ENCODE measurements at regions not wholly inside any gene's neighbourhood (a gene's known extent, or its start where the extent isn't known, plus 50 kb on each side); places are given as distances from the start of the nearest gene placed in this dataset.

- Histone ChIP-seq H2AK9ac (replicated peaks; ENCODE audit: low read depth, low read length, poor library complexity) (no peak overlapping the region), H3K9ac (ENCODE audit: low read depth, low read length) (no peak overlapping the region), H3K9me3 (ENCODE audit: control insufficient read depth, insufficient read depth, low read length) (no peaks in the 10 kb centered on the region), H2BK20ac (ENCODE audit: low read depth, low read length) (no peak overlapping the region), H3K4ac (ENCODE audit: low read depth, low read length) (no peak overlapping the region), H2BK15ac (ENCODE audit: low read depth, low read length) (no peak overlapping the region), H3K27me3 (ENCODE audit: control insufficient read depth, insufficient read depth, low read length) (no peaks in the 10 kb centered on the region), H3K4me1 (ENCODE audit: control insufficient read depth, insufficient read depth, low read length) (no peaks in the 10 kb centered on the region), H4K20me1 (ENCODE audit: insufficient read depth, low read length) (no peaks in the 10 kb centered on the region), H3K27ac (ENCODE audit: insufficient read depth, low read length) (no peak overlapping the region), H2BK120ac (ENCODE audit: low read depth, low read length) (no peak overlapping the region), H2BK5ac (ENCODE audit: low read depth, low read length, poor library complexity, severe bottlenecking) (no peak overlapping the region), H3K9me1 (ENCODE audit: insufficient read depth, low read length) (no peaks in the 10 kb centered on the region), H3K79me1 (ENCODE audit: low read depth in 1 of 2, low read length in 2 of 2) (no peaks in the 10 kb centered on the region), H2AFZ (replicated peaks; ENCODE audit: low read length, poor library complexity) (no peak overlapping the region), H3K4me2 (ENCODE audit: low read depth, low read length) (no peak overlapping the region), H3K23ac (ENCODE audit: low read depth, low read length) (no peak overlapping the region), H4K91ac (ENCODE audit: insufficient read depth, low read depth, low read length) (no peak overlapping the region), H3K56ac (ENCODE audit: extremely low read depth, insufficient read depth, low read length) (no peak overlapping the region), H3K36me3 (ENCODE audit: control insufficient read depth, insufficient read depth, low read length) (no peaks in the 10 kb centered on the region), H3K4me3 (ENCODE audit: insufficient read depth, low read depth, low read length) (no peak overlapping the region), H3K18ac (ENCODE audit: low read depth, low read length) (no peak overlapping the region), H3K14ac (replicated peaks; ENCODE audit: low read depth, low read length) (no peak overlapping the region), H4K5ac (ENCODE audit: low read depth, low read length) (no peak overlapping the region), H2AK5ac (ENCODE audit: low read depth, low read length) (no peak overlapping the region), H4K8ac (ENCODE audit: low read depth in 2 of 2, low read length in 2 of 2) (no peak overlapping the region)
- no peak for TF ChIP-seq MAFK (IDR thresholded peaks at IDR 0.05; ENCODE audit: low read depth, low read length)
- no peak for TF ChIP-seq MAZ (IDR thresholded peaks at IDR 0.05; ENCODE audit: borderline replicate concordance, low read depth, low read length)
- TF ChIP-seq CEBPB (IDR thresholded peaks at IDR 0.05; ENCODE audit: low read depth, low read length), result no peak
- TF ChIP-seq MXI1 (IDR thresholded peaks at IDR 0.05; ENCODE audit: borderline replicate concordance, low read depth, low read length), result no peak
- TF ChIP-seq SMC3 (IDR thresholded peaks at IDR 0.05; ENCODE audit: low read depth, low read length), result no peak
- no peak for TF ChIP-seq FOS (IDR thresholded peaks at IDR 0.05; ENCODE audit: low read depth, low read length)
- TF ChIP-seq ELK1 (IDR thresholded peaks at IDR 0.05; ENCODE audit: borderline replicate concordance, low read depth, low read length), result no peak
- TF ChIP-seq BHLHE40 (IDR thresholded peaks at IDR 0.05; ENCODE audit: low read depth, low read length), result no peak
- TF ChIP-seq CTCF (conservative IDR thresholded peaks at IDR 0.05; ENCODE audit: low read depth, low read length), result no peak
- no peak for TF ChIP-seq RAD21 (IDR thresholded peaks at IDR 0.05; ENCODE audit: low read length)
- TF ChIP-seq RFX5 (IDR thresholded peaks at IDR 0.05; ENCODE audit: low read depth, low read length), result no peak
- no peak for TF ChIP-seq POLR2A (IDR thresholded peaks at IDR 0.05; ENCODE audit: low read depth, low read length)
- no peak for TF ChIP-seq CHD1 (IDR thresholded peaks at IDR 0.05; ENCODE audit: low read depth, low read length)
- no peak for TF ChIP-seq NFE2L2 (IDR thresholded peaks at IDR 0.05; ENCODE audit: low read depth, low read length)
- TF ChIP-seq USF2 (IDR thresholded peaks at IDR 0.05; ENCODE audit: low read depth, low read length), result no peak
- no peak for TF ChIP-seq RCOR1 (IDR thresholded peaks at IDR 0.05; ENCODE audit: insufficient replicate concordance, low read length)
- DNase-seq (peak; percentile 22), ATAC-seq (ENCODE audit: low read depth) (no peak)
- intact Hi-C loops (cut with micrococcal nuclease) (no loop called here), dilution Hi-C loops (cut with HindIII; ENCODE audit: low sequenced_read_pairs, unreplicated experiment) (no loop called here), in situ Hi-C loops (cut with MboI; ENCODE audit: low sequenced_read_pairs) (no loop called here)
- no TSS peak for BruUV-seq (replicated peaks)
- CTCF ChIA-PET, result interaction anchor here (0.6 kb wide), 1 partner anchor 145 kb away, joined by 3 read pairs; no protein-coding TSS in a partner anchor
- no CpG with 5 or more reads among the region's 4 CpGs for WGBS, 2 experiments (ENCODE audit: extremely low coverage in 2 of 2, insufficient read length in 1 of 2)
- POLR2A ChIA-PET (ENCODE audit: unreplicated experiment), result interaction anchor here (0.6 kb wide), 1 partner anchor 28 kb away, joined by 4 read pairs; no protein-coding TSS in a partner anchor
These were observed 290.0 kb upstream of the PLSCR5 start for GRCh38 chr3:146895026-146895749.
